Fibroblast of gingiva (primary cell): ENCODE measurements at regions not wholly inside any gene's neighbourhood (a gene's known extent, or its start where the extent isn't known, plus 50 kb on each side); places are given as distances from the start of the nearest gene placed in this dataset.

Experiments used
- DNase-seq: peaks from one replicate; pipeline ENCODE4 v3.0.0-alpha.2; 2011; ENCODE audit warnings: low read depth

DNA sequence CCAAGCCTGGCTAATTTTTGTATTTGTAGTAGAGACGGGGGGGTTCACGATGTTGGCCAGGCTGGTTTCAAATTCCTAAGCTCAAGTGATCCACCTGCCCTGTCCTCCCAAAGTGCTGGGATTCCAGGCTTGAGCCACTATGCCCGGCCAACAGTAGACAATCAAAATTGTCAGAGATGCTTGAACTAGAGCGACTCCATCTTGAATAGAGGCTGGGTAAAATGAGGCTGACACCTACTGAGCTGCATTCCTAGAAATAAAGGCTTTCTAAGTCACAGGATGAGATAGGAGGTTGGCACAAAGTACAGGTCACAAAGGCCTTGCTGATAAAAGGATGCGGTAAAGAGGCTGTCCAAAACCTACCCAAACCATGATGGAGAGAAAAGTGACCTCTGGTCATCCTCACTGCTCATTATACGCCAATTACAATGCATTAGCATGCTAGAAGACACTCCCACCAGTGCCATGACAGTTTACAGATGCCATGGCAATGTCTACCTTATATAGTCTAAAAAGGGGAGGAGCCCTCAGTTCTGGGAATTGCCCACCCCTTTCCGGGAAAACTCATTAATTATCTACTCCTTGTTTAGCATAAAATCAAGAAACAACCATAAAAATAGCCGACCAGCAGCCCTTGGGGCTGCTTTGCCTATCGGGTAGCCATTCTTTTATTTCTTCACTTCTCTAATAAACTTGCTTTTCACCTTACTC is 134.5 kb downstream of the BAMBI start:
- DNase-seq = no peak

DNA sequence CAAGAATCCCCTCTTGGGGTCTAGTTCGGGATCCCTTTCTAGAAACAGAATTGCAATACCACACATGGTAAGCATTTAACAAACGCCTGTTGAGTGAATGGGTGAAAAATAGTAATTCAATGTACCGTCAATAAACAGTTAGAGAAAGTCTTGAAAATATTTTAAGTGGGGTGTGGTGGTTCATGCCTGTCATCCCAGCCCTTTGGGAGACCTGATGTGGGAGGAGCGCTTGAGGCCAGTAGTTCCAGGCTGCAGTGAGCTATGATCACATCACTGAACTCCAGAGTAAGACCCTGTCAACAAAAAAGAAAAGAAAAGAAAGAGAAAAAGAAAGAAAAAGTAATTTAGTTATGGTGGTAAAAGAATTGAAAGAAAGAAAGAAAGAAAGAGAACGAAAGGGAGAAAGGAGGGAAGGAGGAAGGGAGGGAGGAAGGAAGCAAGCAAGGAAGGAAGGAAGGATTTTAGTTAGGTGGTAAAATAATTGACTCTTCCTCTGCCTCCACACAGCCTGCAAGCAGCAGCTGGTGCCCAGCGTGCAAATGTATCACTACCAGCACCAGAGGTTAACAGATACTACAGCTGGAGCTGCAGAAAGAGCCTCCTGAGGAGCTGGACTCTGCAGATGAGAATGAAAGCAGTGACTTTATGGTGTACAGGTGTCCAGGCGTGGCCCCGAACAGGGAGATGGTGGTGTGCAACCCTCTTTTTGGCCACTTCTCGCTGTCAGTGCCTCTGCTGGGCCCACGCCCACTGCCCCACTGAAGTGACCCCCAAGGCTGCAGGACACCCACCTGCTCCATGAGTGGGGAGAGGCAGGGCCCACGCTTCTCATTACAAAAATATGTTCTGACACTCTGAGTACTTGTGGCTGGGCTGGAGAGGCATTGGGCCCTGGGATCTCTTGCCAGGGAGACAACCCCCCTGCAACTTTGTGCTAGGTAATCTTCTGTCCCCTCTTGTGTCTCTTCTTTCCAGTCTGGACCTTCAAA is 135.4 kb downstream of the BAMBI start:
- no peak for DNase-seq

GRCh38 chr10:28815681-28816080 is 138.4 kb downstream of the BAMBI start:
- no peak for DNase-seq

- no peak for DNase-seq
Observed at GRCh38 chr10:28822719-28823464, 145.6 kb downstream of the BAMBI start.

DNA sequence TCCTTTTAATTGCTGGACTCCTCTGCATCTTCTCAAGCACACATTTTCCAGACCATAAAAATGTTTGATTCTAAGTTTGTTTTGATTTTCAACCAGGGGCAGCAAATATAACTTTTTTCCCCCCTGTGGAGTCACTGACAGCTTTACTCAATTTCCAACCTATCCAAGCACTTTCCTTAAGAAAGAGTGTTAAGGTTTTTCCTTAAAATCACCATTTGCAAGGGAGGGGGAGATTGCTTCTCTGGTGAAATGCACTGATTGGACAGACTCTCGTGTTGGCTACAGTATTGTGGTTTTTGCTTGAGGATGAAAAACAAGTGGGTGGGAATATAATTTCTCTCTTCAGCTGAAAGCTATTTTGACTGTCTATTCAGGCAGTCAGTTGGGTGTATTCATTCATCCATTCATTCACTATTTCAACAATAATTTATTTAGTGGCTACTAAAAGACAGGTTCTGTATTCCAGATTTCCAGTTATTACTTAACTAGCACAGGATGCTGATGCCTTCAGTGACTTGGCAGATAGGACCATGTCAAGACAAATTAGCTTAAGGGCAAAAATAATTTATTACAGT is 146.3 kb downstream of the BAMBI start:
- DNase-seq = no peak

DNA sequence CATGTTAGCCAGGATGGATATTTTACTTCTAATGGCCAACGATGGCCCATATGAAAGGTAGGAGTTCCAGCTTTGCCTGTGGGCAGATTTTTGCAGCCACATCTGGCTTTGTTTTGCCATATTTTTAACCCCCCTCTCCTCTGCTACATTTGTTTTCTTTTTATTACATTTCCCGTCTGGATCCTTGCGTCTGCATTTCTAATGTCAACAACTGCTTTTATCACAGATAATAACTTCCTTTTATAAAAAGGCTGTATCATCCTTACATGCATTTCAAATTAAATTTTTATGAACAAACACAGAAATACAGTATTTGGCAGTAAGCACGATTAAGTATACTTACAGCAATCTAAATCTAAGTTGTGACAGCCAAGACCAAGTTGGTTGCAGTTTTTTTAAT is 156.0 kb downstream of the BAMBI start:
- no peak for DNase-seq

- no peak for DNase-seq
Observed at GRCh38 chr10:28836435-28836743, 159.1 kb downstream of the BAMBI start.

DNA sequence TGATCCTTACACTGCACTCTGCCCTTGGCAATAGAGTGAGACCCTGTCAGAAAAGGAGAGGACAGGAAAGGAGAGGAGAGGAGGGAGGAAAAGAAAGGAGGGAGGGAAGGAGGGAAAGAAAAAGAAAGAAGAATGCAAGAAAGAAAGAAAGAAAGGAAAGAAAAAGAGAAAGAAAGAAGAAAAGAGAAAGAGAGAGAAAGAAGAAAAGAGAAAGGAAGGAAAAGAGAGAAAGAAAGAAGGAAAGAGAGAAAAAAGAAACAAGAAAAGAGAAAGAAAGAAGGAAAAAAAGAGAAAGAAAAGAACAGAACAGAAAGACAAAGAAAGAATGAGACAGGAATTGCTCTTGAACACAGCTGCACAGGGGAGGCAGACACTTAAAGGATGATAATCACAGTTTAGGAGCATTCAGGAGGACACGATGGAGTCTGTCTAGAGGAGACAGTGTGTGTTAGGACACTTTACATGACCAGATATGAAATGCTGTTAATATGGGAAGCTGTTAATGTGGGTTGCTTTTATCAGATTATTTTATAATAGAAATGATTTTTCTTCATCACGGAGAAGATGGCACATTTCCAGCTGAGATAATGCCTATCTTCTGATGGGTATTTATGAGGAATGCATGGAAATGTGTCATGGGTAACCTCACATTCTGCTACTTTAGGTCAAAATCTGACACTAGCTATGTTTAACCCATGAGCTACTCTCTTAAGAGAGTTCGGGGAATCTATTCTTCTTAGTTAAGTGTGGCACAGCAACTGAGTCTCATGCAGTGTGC is 160.5 kb downstream of the BAMBI start:
- DNase-seq = no peak

- no peak for DNase-seq
Observed at GRCh38 chr10:28838908-28839307, 161.6 kb downstream of the BAMBI start.

DNA sequence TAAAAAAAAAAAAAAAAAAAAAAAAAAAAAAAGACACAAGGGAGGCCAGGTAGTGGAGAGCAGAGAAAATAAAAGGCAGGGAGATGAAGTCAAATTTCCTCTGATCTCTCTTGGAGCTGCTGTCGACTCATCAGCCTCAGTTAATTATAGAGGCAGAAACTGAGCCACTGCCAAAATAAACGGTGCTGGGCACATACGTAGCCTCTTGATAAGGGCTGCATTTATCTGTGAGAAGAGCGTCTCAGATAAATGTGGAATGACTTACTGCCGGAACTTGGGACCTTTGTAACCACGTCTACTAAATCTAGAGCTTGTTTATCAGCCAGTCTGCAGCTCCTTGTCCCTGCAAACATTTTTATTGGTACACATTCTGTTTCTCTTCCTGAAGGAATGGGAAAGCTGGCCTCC is 162.3 kb downstream of the BAMBI start:
- no peak for DNase-seq

DNA sequence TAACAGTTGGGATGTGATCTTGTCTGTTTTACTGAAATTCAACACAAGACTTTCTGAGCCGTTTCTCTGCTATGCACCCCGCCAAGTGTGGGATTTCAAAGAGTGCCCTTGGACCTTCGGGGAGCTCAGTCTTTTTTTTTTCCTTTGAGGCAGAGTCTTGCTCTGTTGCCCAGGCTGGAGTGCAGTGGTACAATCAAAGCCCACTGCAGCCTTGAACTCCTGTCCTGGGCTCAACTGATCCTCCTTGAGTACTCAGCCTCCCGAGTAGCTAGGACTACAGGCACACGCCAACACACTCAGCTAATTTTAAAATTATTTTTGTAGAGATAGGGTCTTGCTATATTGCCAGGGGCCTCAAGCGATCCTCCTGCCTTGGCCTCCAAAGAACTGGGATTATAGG is 162.9 kb downstream of the BAMBI start:
- DNase-seq = no peak

- DNase-seq = no peak
Observed at GRCh38 chr10:28840971-28841370, 163.7 kb downstream of the BAMBI start.

- DNase-seq = no peak
Observed at GRCh38 chr10:28841625-28842024, 164.3 kb downstream of the BAMBI start.

- DNase-seq = no peak
Observed at GRCh38 chr10:28842321-28842720, 165.0 kb downstream of the BAMBI start.

DNA sequence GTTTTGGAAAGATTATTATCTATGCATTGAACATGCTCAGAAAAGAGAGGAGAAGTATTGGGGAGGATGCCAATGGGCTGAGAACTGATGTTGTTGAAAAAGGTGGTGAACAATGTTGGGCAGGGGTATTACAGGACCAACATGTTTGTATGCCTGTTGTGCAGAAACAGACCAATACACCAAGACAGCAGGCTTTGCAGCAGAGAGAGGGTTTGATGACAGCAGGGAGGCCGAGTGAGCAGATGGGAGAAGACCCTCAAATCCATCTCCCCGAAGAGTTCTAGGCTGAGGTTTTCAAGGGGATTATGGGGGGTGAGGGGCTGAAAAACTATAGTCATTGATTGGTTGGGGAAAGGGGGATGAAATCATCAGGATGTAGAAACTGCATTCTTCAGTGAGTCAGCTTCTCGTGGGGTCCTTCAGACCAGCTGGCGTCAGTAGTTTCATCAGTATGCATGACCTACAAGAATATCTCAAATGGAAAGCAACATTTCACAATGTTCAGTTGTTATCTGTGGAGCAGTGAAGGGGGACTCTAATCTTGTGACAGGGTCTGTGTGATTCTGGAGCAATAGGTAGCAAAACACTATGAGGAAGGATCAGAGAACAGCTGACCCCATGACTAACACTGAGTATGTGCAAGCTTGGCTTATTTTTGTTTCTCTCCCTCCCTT is 167.8 kb downstream of the BAMBI start:
- no peak for DNase-seq

DNA sequence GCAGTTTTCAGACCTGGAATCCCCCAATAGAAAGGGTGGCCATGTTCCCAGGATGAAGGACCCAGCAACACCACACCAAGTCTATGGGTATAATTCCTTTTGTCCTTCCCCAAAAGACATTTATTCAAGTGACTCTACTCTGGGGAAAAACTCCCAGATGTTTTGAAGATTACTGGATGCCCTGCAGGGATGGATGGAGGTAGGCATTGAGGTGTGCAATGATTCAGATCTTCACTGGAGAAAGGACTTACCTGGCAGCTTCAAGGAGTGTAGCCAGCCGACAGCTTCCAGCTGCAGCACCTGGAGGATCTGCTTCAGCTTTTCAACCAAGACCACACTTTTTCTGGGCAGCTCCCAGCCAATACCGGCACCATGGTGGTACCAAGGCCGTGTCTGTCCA is 172.0 kb downstream of the BAMBI start:
- no peak for DNase-seq

DNA sequence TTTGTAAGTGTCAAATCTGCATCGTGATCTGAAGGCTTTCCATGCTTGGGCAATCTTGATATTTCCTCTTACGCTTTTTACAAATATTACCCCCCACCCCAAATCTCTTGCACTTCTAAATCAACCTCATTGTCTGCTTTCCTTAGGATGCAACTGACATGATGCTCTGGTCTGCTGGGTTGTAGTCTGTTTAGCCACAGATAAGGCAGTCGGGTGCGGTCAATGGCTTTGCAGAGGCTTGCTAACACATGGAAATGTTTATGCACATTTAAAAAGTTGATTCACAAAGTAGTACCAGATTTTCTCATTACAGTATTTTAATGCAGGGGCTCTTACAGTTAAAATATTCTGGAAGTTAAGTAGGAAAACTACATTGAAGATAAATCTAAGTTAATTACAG is 172.5 kb downstream of the BAMBI start:
- no peak for DNase-seq

DNA sequence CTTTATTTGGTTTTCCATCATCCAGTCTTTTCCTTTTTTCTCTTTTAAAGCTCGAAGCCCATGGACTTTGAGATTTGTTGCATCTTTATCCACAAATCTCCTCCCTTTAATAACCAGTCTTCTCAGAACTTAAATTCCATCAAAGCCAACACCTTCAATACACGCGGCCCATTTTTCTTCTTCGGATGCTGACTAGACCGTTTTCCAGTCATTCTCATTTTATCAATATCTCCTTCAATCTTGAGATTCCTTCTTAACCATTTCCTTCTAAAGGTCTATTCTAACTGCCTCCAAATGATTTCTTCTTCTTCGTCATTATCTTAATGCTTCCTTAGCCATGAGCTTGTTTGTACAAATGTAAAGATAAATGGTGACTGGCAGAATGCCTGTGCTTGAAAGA is 173.5 kb downstream of the BAMBI start:
- DNase-seq = no peak

DNA sequence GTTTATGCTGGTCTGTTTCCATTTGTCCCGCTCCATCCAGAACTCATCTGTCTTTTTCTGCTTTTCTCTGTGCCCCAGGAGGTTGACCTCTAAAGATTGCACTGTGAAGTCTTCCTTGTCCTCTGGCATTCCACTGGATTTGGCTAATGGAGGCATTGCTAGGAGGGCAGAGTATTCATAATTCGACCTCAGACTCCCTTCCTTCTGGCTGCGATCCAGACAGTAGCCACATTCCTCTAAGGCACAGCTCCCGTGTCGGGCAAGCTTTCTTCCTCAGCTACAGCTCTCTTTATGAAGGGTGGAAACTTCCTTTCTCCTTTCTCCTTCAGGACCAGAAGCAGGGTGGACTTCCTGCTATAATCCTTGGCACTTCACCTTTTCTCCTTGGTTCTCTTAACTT is 175.9 kb downstream of the BAMBI start:
- DNase-seq = no peak

DNA sequence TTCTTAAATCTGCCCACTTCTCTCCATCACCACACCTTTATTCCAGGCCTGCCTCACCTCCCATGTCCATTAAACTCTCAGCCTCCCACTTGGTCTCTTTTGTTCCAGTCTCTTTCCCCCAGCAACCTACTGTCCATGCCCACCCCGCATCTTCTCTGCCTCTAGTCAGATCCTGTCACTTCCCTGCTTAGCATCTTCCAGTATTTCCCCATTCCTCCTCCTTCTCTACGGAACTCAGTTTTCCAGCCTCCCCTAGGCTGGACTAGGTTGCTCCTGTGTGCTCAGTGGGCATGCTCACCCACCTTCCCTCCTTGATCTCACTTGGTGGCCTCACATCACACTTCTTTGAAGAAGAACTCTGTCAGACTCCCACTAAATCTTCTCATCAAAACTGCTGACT is 179.8 kb downstream of the BAMBI start:
- no peak for DNase-seq

GRCh38 chr10:28858646-28859045 is 181.3 kb downstream of the BAMBI start:
- no peak for DNase-seq
